NB4 (cell line): ENCODE measurements at regions not wholly inside any gene's neighbourhood (a gene's known extent, or its start where the extent isn't known, plus 50 kb on each side); places are given as distances from the start of the nearest gene placed in this dataset.

Experiments
- CTCF ChIP-seq: IDR thresholded peaks from one replicate; pipeline ENCODE4 v1.5.1; 2012; ENCODE audit warnings: low read depth, low read length
- POLR2A ChIP-seq: IDR thresholded peaks from 2 replicates; pipeline ENCODE4 v1.6.1; 2011; ENCODE audit warnings: mild to moderate bottlenecking; ENCODE audit not compliant: insufficient read length; ENCODE audit errors: extremely low read depth

- no peak for TF ChIP-seq CTCF
- no peak for TF ChIP-seq POLR2A
Measured at GRCh38 chr5:106088462-106088861, 1582.3 kb downstream of the EFNA5 start.
